ENCODE measurements at regions not wholly inside any gene's neighbourhood (a gene's known extent, or its start where the extent isn't known, plus 50 kb on each side); places are given as distances from the start of the nearest gene placed in this dataset.
"Not testable (repeated sequence)": the region's sequence is repeated elsewhere in the genome, so short reads cannot be mapped to it uniquely, and the experiment has no call there.

DNA sequence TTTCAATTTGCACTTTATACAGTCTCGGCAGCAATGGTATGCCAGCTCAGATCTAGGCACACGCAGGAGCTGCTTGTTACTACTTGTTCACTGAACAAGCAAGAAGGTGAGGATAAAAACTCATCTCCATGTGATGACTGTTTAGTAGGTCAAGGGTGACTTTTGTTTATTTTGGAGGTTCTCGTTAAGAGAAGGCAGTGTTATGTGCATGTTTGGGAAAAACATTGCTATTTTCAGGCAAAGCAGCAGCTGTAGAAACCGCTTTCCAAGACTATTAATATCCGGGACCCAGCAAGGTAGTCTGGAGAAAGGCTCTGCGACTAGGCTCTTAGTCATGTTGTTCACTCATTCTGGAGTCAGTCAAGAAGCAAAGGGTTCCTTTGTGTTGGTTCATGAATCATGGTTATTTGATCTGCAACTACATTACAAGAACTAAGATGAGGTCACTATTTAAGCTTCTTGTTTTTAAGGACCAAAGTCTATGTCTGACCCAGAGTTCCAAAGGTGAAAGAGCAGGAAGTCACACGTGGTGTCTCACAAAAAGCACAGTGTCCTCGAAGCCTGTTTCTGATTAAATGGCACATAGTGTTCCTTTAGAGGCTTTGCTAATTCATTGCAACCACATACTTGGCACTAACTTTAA is 288.0 kb upstream of the TEKT4 start:
- not testable (repeated sequence) for TF ChIP-seq CEBPB (IDR thresholded peaks at IDR 0.05; ENCODE audit: low read depth, low read length); POLR2A (IDR thresholded peaks at IDR 0.05; ENCODE audit: control extremely low read depth in 1 of 2, low read depth in 2 of 2, low read length in 2 of 2); SIX5 (IDR thresholded peaks at IDR 0.05; ENCODE audit: low read depth, low read length); SUZ12 (IDR thresholded peaks at IDR 0.05; ENCODE audit: low read length); EZH2 (IDR thresholded peaks at IDR 0.05; ENCODE audit: low read depth, low read length, severe bottlenecking); POLR2AphosphoS5 (IDR thresholded peaks at IDR 0.05; ENCODE audit: low read depth, low read length); HDAC2 (IDR thresholded peaks at IDR 0.05; ENCODE audit: borderline replicate concordance in 1 of 2, low read depth in 2 of 2, low read length in 2 of 2); JUND (IDR thresholded peaks at IDR 0.05; ENCODE audit: low read length); JUN (IDR thresholded peaks at IDR 0.05; ENCODE audit: low read depth, low read length); EP300 (IDR thresholded peaks at IDR 0.05; ENCODE audit: borderline replicate concordance in 1 of 2, low read depth in 2 of 2, low read length in 2 of 2); SAP30 (IDR thresholded peaks at IDR 0.05; ENCODE audit: insufficient read depth, insufficient replicate concordance, low read length); RFX5 (IDR thresholded peaks at IDR 0.05; ENCODE audit: borderline replicate concordance, low read depth, low read length)
- TF ChIP-seq, protein P1, sequence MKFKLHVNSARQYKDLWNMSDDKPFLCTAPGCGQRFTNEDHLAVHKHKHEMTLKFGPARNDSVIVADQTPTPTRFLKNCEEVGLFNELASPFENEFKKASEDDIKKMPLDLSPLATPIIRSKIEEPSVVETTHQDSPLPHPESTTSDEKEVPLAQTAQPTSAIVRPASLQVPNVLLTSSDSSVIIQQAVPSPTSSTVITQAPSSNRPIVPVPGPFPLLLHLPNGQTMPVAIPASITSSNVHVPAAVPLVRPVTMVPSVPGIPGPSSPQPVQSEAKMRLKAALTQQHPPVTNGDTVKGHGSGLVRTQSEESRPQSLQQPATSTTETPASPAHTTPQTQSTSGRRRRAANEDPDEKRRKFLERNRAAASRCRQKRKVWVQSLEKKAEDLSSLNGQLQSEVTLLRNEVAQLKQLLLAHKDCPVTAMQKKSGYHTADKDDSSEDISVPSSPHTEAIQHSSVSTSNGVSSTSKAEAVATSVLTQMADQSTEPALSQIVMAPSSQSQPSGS (IDR thresholded peaks at IDR 0.05; ENCODE audit: low read length), result not testable (repeated sequence)
- TF ChIP-seq, protein P2, sequence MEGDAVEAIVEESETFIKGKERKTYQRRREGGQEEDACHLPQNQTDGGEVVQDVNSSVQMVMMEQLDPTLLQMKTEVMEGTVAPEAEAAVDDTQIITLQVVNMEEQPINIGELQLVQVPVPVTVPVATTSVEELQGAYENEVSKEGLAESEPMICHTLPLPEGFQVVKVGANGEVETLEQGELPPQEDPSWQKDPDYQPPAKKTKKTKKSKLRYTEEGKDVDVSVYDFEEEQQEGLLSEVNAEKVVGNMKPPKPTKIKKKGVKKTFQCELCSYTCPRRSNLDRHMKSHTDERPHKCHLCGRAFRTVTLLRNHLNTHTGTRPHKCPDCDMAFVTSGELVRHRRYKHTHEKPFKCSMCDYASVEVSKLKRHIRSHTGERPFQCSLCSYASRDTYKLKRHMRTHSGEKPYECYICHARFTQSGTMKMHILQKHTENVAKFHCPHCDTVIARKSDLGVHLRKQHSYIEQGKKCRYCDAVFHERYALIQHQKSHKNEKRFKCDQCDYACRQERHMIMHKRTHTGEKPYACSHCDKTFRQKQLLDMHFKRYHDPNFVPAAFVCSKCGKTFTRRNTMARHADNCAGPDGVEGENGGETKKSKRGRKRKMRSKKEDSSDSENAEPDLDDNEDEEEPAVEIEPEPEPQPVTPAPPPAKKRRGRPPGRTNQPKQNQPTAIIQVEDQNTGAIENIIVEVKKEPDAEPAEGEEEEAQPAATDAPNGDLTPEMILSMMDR (IDR thresholded peaks at IDR 0.05; ENCODE audit: control extremely low read depth in 1 of 3, insufficient read depth in 1 of 3, low read depth in 1 of 3, low read length in 3 of 3), result not testable (repeated sequence)
